ENCODE measurements at regions not wholly inside any gene's neighbourhood (a gene's known extent, or its start where the extent isn't known, plus 50 kb on each side); places are given as distances from the start of the nearest gene placed in this dataset.

DNA sequence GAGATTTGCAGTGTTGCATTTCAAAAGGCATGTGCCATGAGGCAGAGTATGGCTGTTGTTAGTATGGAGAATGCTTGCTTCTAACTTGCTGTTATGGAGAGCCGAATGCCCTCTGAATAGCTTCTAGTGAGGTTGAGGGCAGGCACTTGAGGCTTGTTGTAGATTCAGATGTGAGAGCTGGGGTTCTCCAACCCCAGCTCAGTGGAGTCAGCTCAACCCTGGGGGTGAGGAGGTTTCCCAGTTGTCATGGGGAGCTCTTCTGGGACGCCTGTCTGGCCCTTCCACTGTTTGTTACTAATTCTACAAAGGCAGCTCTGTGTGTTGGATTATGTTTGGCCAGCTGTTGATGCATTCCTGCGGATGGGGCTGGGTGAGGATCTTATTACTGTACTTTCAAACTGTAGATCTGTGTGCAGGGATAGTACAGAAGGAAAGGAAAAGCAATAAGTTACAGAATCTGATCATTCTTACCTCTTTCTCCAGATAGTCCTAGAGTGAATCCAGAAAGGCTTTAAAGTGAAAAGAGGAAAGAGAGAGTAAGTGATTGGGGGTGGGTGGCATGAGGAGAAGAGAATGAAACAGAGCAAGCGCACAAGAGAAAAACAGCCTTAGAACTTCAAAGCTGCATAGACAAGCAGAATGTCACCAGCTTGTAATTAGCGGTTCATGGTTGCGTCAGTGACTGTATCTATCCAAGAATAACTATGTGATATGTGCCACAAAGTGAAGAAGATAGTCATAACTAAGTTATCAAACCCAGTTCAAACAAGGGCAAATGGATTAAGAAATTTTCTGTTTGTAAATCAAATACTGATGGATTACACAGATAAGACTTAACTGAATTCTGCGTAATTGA lies 148.7 kb downstream of the PRL start:
- Mint-ChIP-seq H3K9me3 (no peaks in the 10 kb centered on the region), H3K4me3 (no peak overlapping the region), H3K4me1 (peaks cover 52 to 54% of the 10 kb centered on the region in 2 experiments), H3K27ac (peak overlapping the region; percentile 34 to 86 (median 47); a peak in 6 of 7 replicates), H3K36me3 (ENCODE audit: insufficient read depth in 1 of 3, low read depth in 3 of 3) (peaks cover 2 to 6% (median 5%) of the 10 kb centered on the region in 3 experiments; a peak in 3 of 7 replicates), H3K27me3 (ENCODE audit: low read depth) (no peaks in the 10 kb centered on the region)
- no peak for DNase-seq
- no peak overlapping the region for H3K18ac ChIP-seq (ENCODE audit: insufficient read length, low read depth, low read length)
- no peak overlapping the region for H3K4me2 ChIP-seq (ENCODE audit: insufficient read depth, insufficient read length, low read length)
- no peaks in the 10 kb centered on the region for H3K79me1 ChIP-seq (ENCODE audit: insufficient read depth, low read depth, low read length, poor library complexity, severe bottlenecking)
- H4K91ac ChIP-seq (ENCODE audit: insufficient read length, low read depth, low read length): no peak overlapping the region
- no peak overlapping the region for H3K4ac ChIP-seq (ENCODE audit: low read depth, low read length)
- no peak overlapping the region for H2BK12ac ChIP-seq (ENCODE audit: insufficient read length, low read depth, low read length)
- H4K5ac ChIP-seq (ENCODE audit: insufficient read length, low read depth, low read length): no peak overlapping the region
- H4K8ac ChIP-seq (replicated peaks; ENCODE audit: insufficient read length, low read depth, low read length): no peak overlapping the region
- H2BK15ac ChIP-seq (ENCODE audit: low read depth, low read length): no peak overlapping the region
- H2AFZ ChIP-seq (ENCODE audit: low read length): no peak overlapping the region
- H2AK5ac ChIP-seq (ENCODE audit: insufficient read length, low read length): no peak overlapping the region
- H3K79me2 ChIP-seq (ENCODE audit: insufficient read depth, low read length): 0 out of 2 replicates have a peak, but pooled peaks cover 2% of the 10 kb centered on the region
- H3K4me1 ChIP-seq (ENCODE audit: insufficient read depth, low read length): peaks cover 28% of the 10 kb centered on the region
- no peak overlapping the region for H3K9ac ChIP-seq (ENCODE audit: extremely low read depth, insufficient read length, low read length)
- H3K56ac ChIP-seq (ENCODE audit: insufficient read length, low read depth, low read length): no peak overlapping the region
- H3K27ac ChIP-seq (ENCODE audit: insufficient read length, low read depth, low read length): no peak overlapping the region
- no peak overlapping the region for H3K14ac ChIP-seq (ENCODE audit: insufficient read depth, low read length)
- H2BK120ac ChIP-seq (ENCODE audit: low read depth, low read length, poor library complexity, severe bottlenecking): no peak overlapping the region
- H3K9me3 ChIP-seq (ENCODE audit: control insufficient read depth, low read depth, low read length): no peaks in the 10 kb centered on the region
- H3K23me2 ChIP-seq (ENCODE audit: insufficient read length, low read depth, low read length, poor library complexity, severe bottlenecking): no peaks in the 10 kb centered on the region
- H2BK20ac ChIP-seq (ENCODE audit: low read depth, low read length, poor library complexity, severe bottlenecking): no peak overlapping the region
- no peaks in the 10 kb centered on the region for H4K20me1 ChIP-seq (ENCODE audit: control insufficient read depth, insufficient read depth, insufficient read length)
- H3K27me3 ChIP-seq (ENCODE audit: insufficient read depth, low read length): no peaks in the 10 kb centered on the region
- no CpG with 5 or more reads among the region's 7 CpGs for WGBS (ENCODE audit: extremely low coverage, insufficient read length, low lambda C conversion rate)
- TF ChIP-seq, protein P1, sequence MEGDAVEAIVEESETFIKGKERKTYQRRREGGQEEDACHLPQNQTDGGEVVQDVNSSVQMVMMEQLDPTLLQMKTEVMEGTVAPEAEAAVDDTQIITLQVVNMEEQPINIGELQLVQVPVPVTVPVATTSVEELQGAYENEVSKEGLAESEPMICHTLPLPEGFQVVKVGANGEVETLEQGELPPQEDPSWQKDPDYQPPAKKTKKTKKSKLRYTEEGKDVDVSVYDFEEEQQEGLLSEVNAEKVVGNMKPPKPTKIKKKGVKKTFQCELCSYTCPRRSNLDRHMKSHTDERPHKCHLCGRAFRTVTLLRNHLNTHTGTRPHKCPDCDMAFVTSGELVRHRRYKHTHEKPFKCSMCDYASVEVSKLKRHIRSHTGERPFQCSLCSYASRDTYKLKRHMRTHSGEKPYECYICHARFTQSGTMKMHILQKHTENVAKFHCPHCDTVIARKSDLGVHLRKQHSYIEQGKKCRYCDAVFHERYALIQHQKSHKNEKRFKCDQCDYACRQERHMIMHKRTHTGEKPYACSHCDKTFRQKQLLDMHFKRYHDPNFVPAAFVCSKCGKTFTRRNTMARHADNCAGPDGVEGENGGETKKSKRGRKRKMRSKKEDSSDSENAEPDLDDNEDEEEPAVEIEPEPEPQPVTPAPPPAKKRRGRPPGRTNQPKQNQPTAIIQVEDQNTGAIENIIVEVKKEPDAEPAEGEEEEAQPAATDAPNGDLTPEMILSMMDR (conservative IDR thresholded peaks at IDR 0.05): no peak
- no peak overlapping the region for H3K23ac ChIP-seq (ENCODE audit: insufficient read length, low read depth, low read length)
- H3T11ph ChIP-seq (ENCODE audit: low read length): no peak overlapping the region
- no peak overlapping the region for H2BK5ac ChIP-seq (ENCODE audit: insufficient read length, low read length)
